AG04450 (cell line): ENCODE measurements at regions not wholly inside any gene's neighbourhood (a gene's known extent, or its start where the extent isn't known, plus 50 kb on each side); places are given as distances from the start of the nearest gene placed in this dataset.

Experiments
- CTCF ChIA-PET: fragments of 300-600, 350-600 bp; formaldehyde crosslinking; extraction: SDS; loops from one replicate; lab custom pipeline; 2022; ENCODE audit warnings: antibody characterized with exemption, inconsistent platforms; lab: Charles Lee
- POLR2A ChIA-PET: fragments of 350-600 bp; formaldehyde crosslinking; extraction: SDS; loops from one replicate; lab custom pipeline; 2021; ENCODE audit warnings: antibody characterized with exemption, inconsistent platforms; lab: Yijun Ruan, JAX
- DNase-seq: peaks from one replicate; pipeline ENCODE4 v3.0.0-alpha.2; 2011; ENCODE audit warnings: low read depth, low spot score
- H3K27ac ChIP-seq: one replicate; pipeline ENCODE4 v1.5.1; 2012; ENCODE audit warnings: low read depth, low read length, control low read depth
- H3K27me3 ChIP-seq: one replicate; pipeline ENCODE4 v1.6.0; 2012; ENCODE audit warnings: low read length; ENCODE audit not compliant: control insufficient read depth, insufficient read depth
- H3K4me3 ChIP-seq: 2 replicates; pipeline ENCODE4 v1.5.1; 2011; ENCODE audit warnings: mild to moderate bottlenecking, low read depth, low read length, control low read depth
- H3K9me3 ChIP-seq: 2 replicates; pipeline ENCODE4 v1.5.1; 2012; ENCODE audit warnings: low read length; ENCODE audit not compliant: control insufficient read depth, insufficient read depth
- CTCF ChIP-seq: IDR thresholded peaks from 2 replicates; pipeline ENCODE4 v1.5.1; 2011; ENCODE audit warnings: low read depth, low read length, control low read depth, inconsistent platforms

GRCh38 chr10:20627946-20628507 is 269.1 kb downstream of the NEBL start:
- no peaks in the 10 kb centered on the region for H3K9me3 ChIP-seq
- TF ChIP-seq CTCF = no peak
- no peak overlapping the region for H3K27ac ChIP-seq
- POLR2A ChIA-PET = no interaction called here
- H3K4me3 ChIP-seq = no peak overlapping the region
- CTCF ChIA-PET = no interaction called here
- DNase-seq = no peak
- H3K27me3 ChIP-seq = no peaks in the 10 kb centered on the region

- ChIA-PET CTCF (no interaction called here), POLR2A (no interaction called here)
- DNase-seq = no peak
- Histone ChIP-seq H3K27ac (no peak overlapping the region), H3K4me3 (no peak overlapping the region), H3K9me3 (no peaks in the 10 kb centered on the region), H3K27me3 (no peaks in the 10 kb centered on the region)
- no peak for TF ChIP-seq CTCF
These were observed 270.0 kb downstream of the NEBL start for GRCh38 chr10:20627087-20627486.

GRCh38 chr10:20625868-20626267 is 271.2 kb downstream of the NEBL start:
- ChIA-PET POLR2A (no interaction called here), CTCF (no interaction called here)

GRCh38 chr10:20624642-20625041 is 272.5 kb downstream of the NEBL start:
- H3K27ac ChIP-seq = no peak overlapping the region
- H3K27me3 ChIP-seq = no peaks in the 10 kb centered on the region
- TF ChIP-seq CTCF = no peak
- CTCF ChIA-PET = no interaction called here
- H3K4me3 ChIP-seq = no peak overlapping the region
- POLR2A ChIA-PET = no interaction called here
- H3K9me3 ChIP-seq = no peaks in the 10 kb centered on the region
- no peak for DNase-seq

More at GRCh38 chr10:20625868-20626267, 271.2 kb downstream of the NEBL start:
- no peak for TF ChIP-seq CTCF
- no peaks in the 10 kb centered on the region for H3K27me3 ChIP-seq
- no peak overlapping the region for H3K27ac ChIP-seq
- H3K9me3 ChIP-seq = no peaks in the 10 kb centered on the region
- no peak for DNase-seq
- H3K4me3 ChIP-seq = no peak overlapping the region

- POLR2A ChIA-PET = no interaction called here
- DNase-seq = no peak
- no peaks in the 10 kb centered on the region for H3K27me3 ChIP-seq
- CTCF ChIA-PET = interaction anchor here (0.6 kb wide), 1 partner anchor 10 kb away, joined by 3 read pairs; no protein-coding TSS in a partner anchor
- no peak overlapping the region for H3K4me3 ChIP-seq
- no peaks in the 10 kb centered on the region for H3K9me3 ChIP-seq
- TF ChIP-seq CTCF = no peak
- H3K27ac ChIP-seq = no peak overlapping the region
These were observed 273.6 kb downstream of the NEBL start for GRCh38 chr10:20623546-20623945.
